ENCODE measurements at regions not wholly inside any gene's neighbourhood (a gene's known extent, or its start where the extent isn't known, plus 50 kb on each side); places are given as distances from the start of the nearest gene placed in this dataset.

DNA sequence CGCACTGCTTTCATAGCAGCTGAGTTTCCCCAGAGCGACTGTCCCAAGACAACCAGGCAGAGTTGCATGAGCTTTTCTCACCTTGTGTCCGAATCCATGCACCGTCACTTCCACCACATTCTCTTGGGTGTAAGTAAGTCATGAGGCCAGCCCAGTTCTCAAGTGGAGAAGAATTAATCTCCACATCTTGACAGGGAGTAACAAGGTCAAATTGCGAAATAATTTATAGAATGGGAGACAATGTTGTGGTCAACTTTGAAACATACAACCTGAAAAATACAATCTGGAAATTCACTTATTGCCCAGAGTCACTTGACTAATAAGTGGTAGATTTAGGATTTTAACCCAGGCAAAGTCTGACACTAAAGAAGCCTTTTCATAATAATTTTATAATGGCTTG, 123.7 kb downstream of the UFM1 start:
- H3K4me1 Mint-ChIP-seq: no peaks in the 10 kb centered on the region
- ATAC-seq (no peak), DNase-seq (no peak)
- peaks cover 15% of the 10 kb centered on the region for H3K27me3 Mint-ChIP-seq
- H3K4me3 Mint-ChIP-seq: no peak overlapping the region
- H3K9me3 ChIP-seq (ENCODE audit: control insufficient read depth, low read length, poor library complexity, severe bottlenecking): no peaks in the 10 kb centered on the region
- no peaks in the 10 kb centered on the region for H3K36me3 Mint-ChIP-seq (ENCODE audit: low read depth)
- no peak overlapping the region for H3K27ac Mint-ChIP-seq

DNA sequence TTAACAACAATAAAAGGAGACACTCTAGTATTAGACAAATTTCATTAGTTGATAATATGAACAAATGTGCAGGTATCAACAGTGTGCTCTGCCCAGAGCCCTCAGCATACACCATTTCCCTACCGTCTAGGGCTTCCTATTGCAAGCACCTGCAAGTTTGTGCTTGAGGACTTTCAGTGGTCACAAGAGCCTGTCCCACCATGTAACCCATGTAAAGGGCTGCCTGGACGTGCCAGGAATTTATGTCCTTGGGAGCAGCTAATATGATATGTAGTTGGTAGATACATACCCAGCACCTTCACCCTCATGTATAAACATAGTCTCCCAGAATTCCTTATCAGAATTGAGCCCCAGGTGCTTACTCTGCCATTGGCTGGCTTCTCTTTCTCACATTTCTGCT, 128.0 kb downstream of the UFM1 start:
- DNase-seq (no peak), ATAC-seq (no peak)
- H3K27ac Mint-ChIP-seq: no peak overlapping the region
- no peak overlapping the region for H3K4me3 Mint-ChIP-seq
- no peaks in the 10 kb centered on the region for H3K27me3 Mint-ChIP-seq
- H3K9me3 ChIP-seq (ENCODE audit: control insufficient read depth, low read length, poor library complexity, severe bottlenecking): no peaks in the 10 kb centered on the region
- H3K36me3 Mint-ChIP-seq (ENCODE audit: low read depth): no peaks in the 10 kb centered on the region
- H3K4me1 Mint-ChIP-seq: no peaks in the 10 kb centered on the region

DNA sequence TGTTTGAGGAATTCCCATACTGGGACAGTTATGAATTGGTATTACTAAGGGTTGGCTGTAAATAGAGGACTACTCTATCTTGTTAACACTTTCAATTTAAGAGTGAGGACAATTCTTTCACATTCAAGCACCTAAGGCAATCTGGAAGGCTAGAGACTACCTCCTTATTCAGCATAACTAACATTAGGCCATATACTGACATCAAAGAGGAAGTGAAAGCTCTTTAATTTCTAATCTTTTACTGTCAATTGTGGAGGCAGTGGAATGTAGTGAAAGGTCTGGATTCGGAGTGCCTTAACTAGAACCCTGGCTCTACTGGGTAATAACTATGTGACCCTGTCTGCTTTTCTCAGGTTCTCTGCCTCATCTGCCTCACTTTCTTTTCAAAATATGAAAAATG, 134.0 kb downstream of the UFM1 start:
- H3K36me3 Mint-ChIP-seq (ENCODE audit: low read depth): no peaks in the 10 kb centered on the region
- H3K27ac Mint-ChIP-seq: no peak overlapping the region

DNA sequence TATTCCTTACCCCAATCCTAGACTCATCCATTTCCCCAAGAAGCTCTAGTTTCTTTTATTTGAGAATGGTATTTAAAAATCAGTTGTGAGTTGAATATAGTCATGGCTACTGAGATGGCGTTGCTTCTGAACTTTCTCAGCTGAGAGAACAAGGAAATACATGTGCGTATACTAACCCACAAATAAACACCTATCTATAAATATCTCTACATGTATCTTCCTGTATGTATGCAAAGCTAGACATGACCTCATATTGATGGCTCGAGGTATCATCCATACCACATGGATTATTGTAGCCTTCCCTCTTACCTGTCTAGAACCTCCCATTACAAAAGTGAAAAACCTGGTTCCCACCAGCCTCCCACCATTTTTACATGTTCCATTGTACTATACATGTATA, 141.0 kb downstream of the UFM1 start:
- H3K27ac Mint-ChIP-seq: no peak overlapping the region
- no peak for DNase-seq
- H3K36me3 Mint-ChIP-seq (ENCODE audit: low read depth): no peaks in the 10 kb centered on the region

More for the DNA sequence above, 134.0 kb downstream of the UFM1 start:
- ATAC-seq (no peak), DNase-seq (no peak)
- H3K27me3 Mint-ChIP-seq: no peaks in the 10 kb centered on the region
- H3K4me3 Mint-ChIP-seq: no peak overlapping the region
- H3K9me3 ChIP-seq (ENCODE audit: control insufficient read depth, low read length, poor library complexity, severe bottlenecking): no peaks in the 10 kb centered on the region
- no peaks in the 10 kb centered on the region for H3K4me1 Mint-ChIP-seq

DNA sequence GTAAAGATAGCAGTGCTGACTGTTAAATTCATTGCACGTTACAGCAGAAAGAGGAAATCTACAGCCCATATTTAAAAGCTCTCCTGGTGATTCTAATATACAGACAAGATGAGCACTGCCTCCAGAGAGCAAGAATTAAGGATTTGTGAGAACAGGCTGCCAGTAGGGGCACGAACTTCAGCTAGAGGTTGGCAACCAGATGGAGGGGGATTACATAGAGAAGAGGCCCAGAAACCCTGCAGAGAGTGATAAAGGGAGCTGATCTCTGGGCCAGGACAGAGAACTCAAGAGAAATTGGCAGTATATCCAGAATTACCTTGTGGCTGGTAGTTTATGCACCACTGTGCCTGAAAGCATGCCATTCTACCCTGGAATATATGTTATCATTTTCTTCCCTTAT, 144.8 kb downstream of the UFM1 start:
- Mint-ChIP-seq H3K27me3 (no peaks in the 10 kb centered on the region), H3K4me3 (no peak overlapping the region), H3K36me3 (ENCODE audit: low read depth) (no peaks in the 10 kb centered on the region), H3K4me1 (no peaks in the 10 kb centered on the region), H3K27ac (no peak overlapping the region)
- DNase-seq (no peak), ATAC-seq (no peak)
- H3K9me3 ChIP-seq (ENCODE audit: control insufficient read depth, low read length, poor library complexity, severe bottlenecking): no peaks in the 10 kb centered on the region

More for the DNA sequence above, 141.0 kb downstream of the UFM1 start:
- ATAC-seq: no peak
- no peaks in the 10 kb centered on the region for H3K4me1 Mint-ChIP-seq
- no peak overlapping the region for H3K4me3 Mint-ChIP-seq
- no peaks in the 10 kb centered on the region for H3K9me3 ChIP-seq (ENCODE audit: control insufficient read depth, low read length, poor library complexity, severe bottlenecking)
- no peaks in the 10 kb centered on the region for H3K27me3 Mint-ChIP-seq

DNA sequence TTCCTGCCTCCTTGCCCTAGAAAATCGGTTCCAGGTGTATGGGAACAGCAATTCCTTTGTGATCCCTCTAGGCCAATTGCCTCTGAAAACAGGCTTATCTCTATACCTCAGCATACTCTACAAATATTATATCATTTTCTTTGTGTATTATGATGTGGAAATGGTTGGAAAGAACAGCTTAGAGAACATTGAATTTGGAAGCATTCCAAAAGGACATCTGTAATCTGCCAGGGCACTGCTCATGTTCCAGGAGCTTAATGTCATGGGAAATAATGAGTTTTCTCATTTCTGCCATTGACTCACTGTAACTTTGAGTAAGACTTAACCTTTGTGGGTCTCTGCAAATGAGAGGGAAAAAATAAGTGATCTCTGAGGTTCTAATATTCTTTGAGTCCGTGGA, 147.3 kb downstream of the UFM1 start:
- no peak for DNase-seq
- no peaks in the 10 kb centered on the region for H3K9me3 ChIP-seq (ENCODE audit: control insufficient read depth, low read length, poor library complexity, severe bottlenecking)
- Mint-ChIP-seq H3K36me3 (ENCODE audit: low read depth) (no peaks in the 10 kb centered on the region), H3K4me3 (no peak overlapping the region), H3K4me1 (no peaks in the 10 kb centered on the region), H3K27ac (no peak overlapping the region), H3K27me3 (no peaks in the 10 kb centered on the region)
- no peak for ATAC-seq

DNA sequence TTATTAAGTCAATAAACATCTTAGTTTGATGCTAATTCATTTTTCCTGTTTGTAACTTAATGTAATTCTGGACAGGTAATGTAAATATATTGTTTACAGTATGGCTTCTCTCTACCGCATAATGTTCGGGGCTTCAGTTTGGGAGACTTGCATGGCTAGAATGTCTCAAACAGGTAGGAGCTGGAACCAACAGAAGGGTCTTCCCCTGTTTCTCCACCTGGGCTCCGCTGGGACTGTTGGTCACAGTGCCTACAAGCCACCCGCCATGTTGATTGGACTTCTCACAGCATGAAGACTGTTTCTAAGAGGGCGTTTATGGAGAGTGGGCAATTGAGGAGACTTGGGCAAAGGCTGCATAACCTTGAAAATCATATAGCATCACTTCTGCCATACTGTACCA, 148.6 kb downstream of the UFM1 start:
- H3K4me3 Mint-ChIP-seq: no peak overlapping the region

DNA sequence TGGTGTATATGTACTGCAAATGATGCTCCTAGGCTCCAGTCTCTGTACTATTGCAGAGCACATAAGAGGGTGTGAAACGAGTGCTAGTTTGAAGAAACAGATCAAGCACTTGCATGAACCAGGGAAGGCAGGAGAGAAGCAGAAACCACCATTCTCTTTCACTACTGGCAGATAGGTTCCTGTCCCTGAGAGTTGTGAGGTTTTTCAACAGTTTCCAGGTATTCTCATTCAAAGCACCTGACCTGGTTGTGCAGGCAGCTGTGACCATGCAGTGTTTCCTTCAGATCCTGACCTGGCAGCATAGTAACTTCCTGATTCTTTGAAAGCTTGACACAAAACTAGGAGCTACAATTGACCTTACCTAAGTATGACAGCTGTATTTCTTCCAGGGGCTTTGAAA, 164.9 kb downstream of the UFM1 start:
- Mint-ChIP-seq H3K27ac (no peak overlapping the region), H3K4me1 (no peaks in the 10 kb centered on the region), H3K36me3 (ENCODE audit: low read depth) (no peaks in the 10 kb centered on the region), H3K4me3 (no peak overlapping the region), H3K27me3 (peaks cover 14% of the 10 kb centered on the region)
- H3K9me3 ChIP-seq (ENCODE audit: control insufficient read depth, low read length, poor library complexity, severe bottlenecking): no peaks in the 10 kb centered on the region
- DNase-seq (no peak), ATAC-seq (no peak)

More for the DNA sequence above, 148.6 kb downstream of the UFM1 start:
- Mint-ChIP-seq H3K36me3 (ENCODE audit: low read depth) (no peaks in the 10 kb centered on the region), H3K27ac (no peak overlapping the region), H3K4me1 (no peaks in the 10 kb centered on the region), H3K27me3 (no peaks in the 10 kb centered on the region)
- DNase-seq (no peak), ATAC-seq (no peak)
- H3K9me3 ChIP-seq (ENCODE audit: control insufficient read depth, low read length, poor library complexity, severe bottlenecking): no peaks in the 10 kb centered on the region

DNA sequence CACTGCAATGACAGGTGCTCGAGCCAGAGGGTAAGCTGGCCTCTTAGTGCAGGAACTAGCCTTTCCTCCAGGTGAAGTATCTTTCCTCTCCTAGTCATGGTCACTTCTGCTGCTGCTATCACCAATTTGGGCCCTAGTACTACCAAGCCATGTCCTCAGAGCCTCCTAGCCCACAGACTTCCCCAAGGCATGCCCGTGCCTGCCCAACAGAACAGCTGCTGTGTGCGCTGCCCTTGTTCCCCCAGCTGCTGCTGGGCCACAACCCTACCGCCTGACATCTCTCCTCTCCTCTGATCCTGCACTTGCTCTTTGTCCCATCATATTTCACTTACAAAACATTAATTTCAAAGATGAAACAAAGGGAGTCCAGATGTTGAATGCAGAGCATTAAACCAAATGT, 168.5 kb upstream of the FREM2 start:
- no peaks in the 10 kb centered on the region for H3K9me3 ChIP-seq (ENCODE audit: control insufficient read depth, low read length, poor library complexity, severe bottlenecking)
- Mint-ChIP-seq H3K27ac (no peak overlapping the region), H3K36me3 (ENCODE audit: low read depth) (no peaks in the 10 kb centered on the region), H3K4me1 (no peaks in the 10 kb centered on the region), H3K27me3 (peaks cover 23% of the 10 kb centered on the region), H3K4me3 (no peak overlapping the region)
- no peak for DNase-seq
- no peak for ATAC-seq

DNA sequence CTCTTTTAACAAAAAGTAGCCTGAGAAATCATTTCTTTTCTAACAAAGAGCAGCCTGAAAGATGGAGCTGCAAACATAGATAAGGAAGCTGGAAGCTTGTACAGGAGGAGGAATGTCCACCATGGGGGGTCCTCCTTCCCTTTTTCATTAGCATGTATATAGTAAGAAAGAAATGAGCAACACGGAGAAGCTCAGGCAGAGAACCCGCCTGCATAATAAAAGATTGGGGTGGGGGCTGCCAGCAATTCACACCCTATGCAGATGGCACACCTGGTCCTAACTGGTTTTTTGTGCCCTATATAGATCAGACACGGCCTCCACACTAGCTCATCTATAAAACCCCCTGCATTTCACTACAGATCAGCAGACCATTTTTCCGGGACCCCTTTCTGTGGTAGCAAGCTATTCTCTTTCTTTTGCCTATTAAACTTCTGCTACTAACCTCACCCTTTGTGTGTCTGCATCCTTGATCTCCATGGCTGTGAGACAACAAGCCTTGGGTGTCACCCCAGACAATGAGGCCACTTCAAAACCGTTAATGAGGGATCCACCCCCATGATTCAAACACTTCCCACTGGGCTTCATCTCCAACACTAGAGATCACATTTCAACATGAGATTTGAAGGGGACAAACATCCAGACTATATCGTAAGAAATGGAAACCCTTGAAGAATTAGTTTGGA, 167.5 kb upstream of the FREM2 start:
- no peaks in the 10 kb centered on the region for H3K36me3 Mint-ChIP-seq (ENCODE audit: low read depth)
- ATAC-seq: no peak
- DNase-seq: no peak
- H3K4me3 Mint-ChIP-seq: no peak overlapping the region
- H3K27me3 Mint-ChIP-seq: peaks cover 23% of the 10 kb centered on the region
- no peaks in the 10 kb centered on the region for H3K4me1 Mint-ChIP-seq
- no peaks in the 10 kb centered on the region for H3K9me3 ChIP-seq (ENCODE audit: control insufficient read depth, low read length, poor library complexity, severe bottlenecking)
- H3K27ac Mint-ChIP-seq: no peak overlapping the region

DNA sequence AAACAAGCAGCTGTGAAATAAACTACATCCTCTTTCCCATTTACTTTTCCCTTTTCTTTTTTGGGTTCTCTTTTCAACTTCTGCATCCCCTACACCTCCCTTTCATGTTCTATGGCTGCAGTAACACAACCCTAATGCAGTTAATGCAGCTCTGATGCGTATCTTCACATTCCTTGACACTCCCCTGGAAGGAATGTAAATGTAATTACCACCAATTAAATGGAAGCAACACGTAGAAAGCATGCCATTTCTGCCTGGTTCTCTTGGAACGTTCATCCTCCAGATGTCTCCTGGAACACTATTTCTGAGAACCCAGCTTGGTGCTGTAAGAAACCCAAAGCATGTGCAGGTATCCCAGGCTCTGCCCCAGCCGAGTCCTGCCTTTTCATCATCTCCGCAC, 166.8 kb upstream of the FREM2 start:
- ATAC-seq (no peak), DNase-seq (no peak)
- Mint-ChIP-seq H3K36me3 (ENCODE audit: low read depth) (no peaks in the 10 kb centered on the region), H3K27ac (no peak overlapping the region), H3K4me3 (no peak overlapping the region), H3K27me3 (peaks cover 23% of the 10 kb centered on the region), H3K4me1 (no peaks in the 10 kb centered on the region)
- H3K9me3 ChIP-seq (ENCODE audit: control insufficient read depth, low read length, poor library complexity, severe bottlenecking): no peaks in the 10 kb centered on the region

DNA sequence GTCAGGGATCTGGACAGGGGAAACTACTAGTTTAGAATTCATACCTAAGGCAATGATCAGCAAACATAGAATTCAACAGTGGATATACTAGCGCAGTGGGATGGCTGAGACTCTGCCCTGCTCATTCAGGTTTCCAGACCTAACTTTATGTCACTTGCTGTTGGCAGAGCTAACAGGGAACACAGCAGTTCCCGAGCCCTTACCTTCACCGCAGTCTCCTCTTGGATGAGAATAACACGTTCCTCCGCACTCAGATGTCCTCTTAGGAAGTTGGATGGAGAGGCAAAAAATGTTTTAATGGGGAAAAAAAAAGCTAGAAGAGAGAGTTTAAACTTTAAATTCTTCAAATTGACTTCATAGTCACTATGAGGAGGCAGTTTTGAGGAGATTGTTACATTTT, 159.7 kb upstream of the FREM2 start:
- H3K9me3 ChIP-seq (ENCODE audit: control insufficient read depth, low read length, poor library complexity, severe bottlenecking): no peaks in the 10 kb centered on the region
- Mint-ChIP-seq H3K4me1 (peaks cover 3% of the 10 kb centered on the region), H3K27me3 (peaks cover 14% of the 10 kb centered on the region), H3K27ac (no peak overlapping the region), H3K36me3 (ENCODE audit: low read depth) (no peaks in the 10 kb centered on the region), H3K4me3 (no peak overlapping the region)
- ATAC-seq: no peak
- DNase-seq: no peak

DNA sequence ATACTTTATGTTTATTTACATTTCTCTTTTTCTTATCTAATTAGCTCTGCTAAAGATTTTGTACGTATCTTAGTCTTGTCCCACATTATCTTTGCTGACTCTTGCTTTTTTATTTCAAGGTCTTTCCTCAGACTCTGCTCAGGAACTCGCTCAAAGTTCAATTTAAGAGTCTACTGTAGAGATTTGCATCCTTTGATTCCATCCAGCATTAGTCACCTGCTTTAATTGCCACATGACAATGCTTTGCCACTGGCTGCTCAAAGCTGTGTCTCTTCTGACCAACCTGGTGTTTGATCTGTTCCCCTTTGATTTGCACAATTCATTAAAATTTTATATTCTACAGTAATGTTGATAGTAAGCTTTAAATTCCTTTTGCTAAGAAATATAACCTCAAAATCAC, 157.9 kb upstream of the FREM2 start:
- no peak for DNase-seq
- H3K4me3 Mint-ChIP-seq: no peak overlapping the region
- no peak overlapping the region for H3K27ac Mint-ChIP-seq
- no peak for ATAC-seq
- peaks cover 14% of the 10 kb centered on the region for H3K27me3 Mint-ChIP-seq
- no peaks in the 10 kb centered on the region for H3K9me3 ChIP-seq (ENCODE audit: control insufficient read depth, low read length, poor library complexity, severe bottlenecking)
- no peaks in the 10 kb centered on the region for H3K36me3 Mint-ChIP-seq (ENCODE audit: low read depth)
- H3K4me1 Mint-ChIP-seq: peaks cover 3% of the 10 kb centered on the region

DNA sequence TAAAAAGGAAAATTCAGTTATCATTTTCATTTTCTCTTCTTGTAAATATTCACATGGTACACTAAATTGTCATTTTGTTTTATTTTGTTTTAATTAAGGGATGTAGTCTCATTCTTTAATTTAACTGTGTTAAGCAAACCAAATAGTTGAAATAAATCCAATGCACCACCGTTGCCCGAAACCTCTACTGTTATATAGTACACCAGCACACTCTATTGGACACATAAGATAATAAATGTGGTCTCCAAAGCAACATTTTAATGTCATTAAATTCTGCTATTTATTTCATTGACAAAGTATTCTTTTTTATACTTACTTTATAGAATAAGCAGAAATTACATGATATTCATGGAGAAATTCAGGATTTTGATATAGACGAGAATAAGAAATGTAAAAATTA, 156.4 kb upstream of the FREM2 start:
- Mint-ChIP-seq H3K4me3 (no peak overlapping the region), H3K4me1 (peaks cover 3% of the 10 kb centered on the region), H3K27ac (no peak overlapping the region), H3K36me3 (ENCODE audit: low read depth) (no peaks in the 10 kb centered on the region), H3K27me3 (peaks cover 14% of the 10 kb centered on the region)
- DNase-seq (no peak), ATAC-seq (no peak)
- H3K9me3 ChIP-seq (ENCODE audit: control insufficient read depth, low read length, poor library complexity, severe bottlenecking): no peaks in the 10 kb centered on the region

All from T-helper 17 cell (primary cell).